Nephron (organoid): ENCODE measurements at regions not wholly inside any gene's neighbourhood (a gene's known extent, or its start where the extent isn't known, plus 50 kb on each side); places are given as distances from the start of the nearest gene placed in this dataset.
A peak's percentile ranks its signal among the peaks of the same experiment; 100 is the strongest.

Source experiments
- H3K27ac Mint-ChIP-seq, 3 experiments: 2 replicates each; pipeline ENCODE4 v1.8.0; 2020; ENCODE audit warnings: mixed read lengths in 3 of 3, mild to moderate bottlenecking in 2 of 3, moderate library complexity in 1 of 3
- H3K27me3 Mint-ChIP-seq: 2 replicates; pipeline ENCODE4 v1.8.0; 2021; ENCODE audit warnings: low read depth, mild to moderate bottlenecking, moderate library complexity, mixed read lengths
- H3K36me3 Mint-ChIP-seq: 2 replicates; pipeline ENCODE4 v1.8.0; 2020; ENCODE audit warnings: low read depth, mixed read lengths
- H3K4me1 Mint-ChIP-seq: 2 replicates; pipeline ENCODE4 v1.8.0; 2020; ENCODE audit warnings: mixed read lengths
- H3K4me3 Mint-ChIP-seq, 3 experiments: 2 replicates each; pipeline ENCODE4 v1.8.0; 2020; ENCODE audit warnings: mild to moderate bottlenecking in 3 of 3, mixed read lengths in 3 of 3, moderate library complexity in 2 of 3
- H3K9me3 Mint-ChIP-seq: 2 replicates; pipeline ENCODE4 v1.8.0; 2020; ENCODE audit warnings: mixed read lengths
- TF ChIP-seq, protein P1 (sequence below), 3 experiments: fragments of 200-600 bp; sonication (generic); IDR thresholded peaks; one replicate each; pipeline ENCODE4 v1.5.0; 2021; ENCODE audit warnings: antibody characterized with exemption in 3 of 3; ENCODE audit not compliant: unreplicated experiment in 3 of 3

DNA sequence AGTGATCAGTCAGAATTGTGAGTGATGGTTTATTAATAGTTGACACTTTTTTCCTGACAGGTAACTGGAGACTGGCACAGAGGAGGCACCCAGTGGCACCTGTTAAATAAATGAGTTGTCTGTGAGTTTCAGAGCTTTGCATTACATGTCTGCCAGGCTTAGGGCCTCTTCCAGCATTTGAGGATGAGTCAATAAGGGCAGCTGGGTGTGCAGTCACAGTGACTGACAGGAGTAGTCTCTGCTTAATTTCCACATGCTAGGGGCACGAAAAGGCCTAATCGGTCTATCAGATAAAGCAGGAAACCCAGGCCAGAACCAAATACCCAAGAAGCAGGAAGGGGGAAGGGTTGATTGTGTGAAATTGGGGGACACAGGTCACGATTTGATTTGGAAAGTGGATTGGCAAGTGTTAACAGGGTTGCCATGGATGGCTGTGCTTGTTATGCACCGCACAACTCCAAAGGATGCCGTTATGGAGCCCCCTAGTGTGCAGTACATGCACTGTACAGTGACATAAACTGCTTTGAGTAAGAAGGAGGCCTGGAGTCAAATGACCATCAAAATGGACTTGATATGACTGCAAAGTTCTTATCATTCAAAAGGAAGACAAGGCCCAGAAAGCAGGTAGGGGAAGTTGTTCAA, 111.9 kb upstream of the GGTLC1 start:
- H3K27ac Mint-ChIP-seq: peak overlapping the region in 1 of 3 experiments; percentile 3
- H3K4me1 Mint-ChIP-seq: peaks cover 4% of the 10 kb centered on the region
- TF ChIP-seq, protein P1, sequence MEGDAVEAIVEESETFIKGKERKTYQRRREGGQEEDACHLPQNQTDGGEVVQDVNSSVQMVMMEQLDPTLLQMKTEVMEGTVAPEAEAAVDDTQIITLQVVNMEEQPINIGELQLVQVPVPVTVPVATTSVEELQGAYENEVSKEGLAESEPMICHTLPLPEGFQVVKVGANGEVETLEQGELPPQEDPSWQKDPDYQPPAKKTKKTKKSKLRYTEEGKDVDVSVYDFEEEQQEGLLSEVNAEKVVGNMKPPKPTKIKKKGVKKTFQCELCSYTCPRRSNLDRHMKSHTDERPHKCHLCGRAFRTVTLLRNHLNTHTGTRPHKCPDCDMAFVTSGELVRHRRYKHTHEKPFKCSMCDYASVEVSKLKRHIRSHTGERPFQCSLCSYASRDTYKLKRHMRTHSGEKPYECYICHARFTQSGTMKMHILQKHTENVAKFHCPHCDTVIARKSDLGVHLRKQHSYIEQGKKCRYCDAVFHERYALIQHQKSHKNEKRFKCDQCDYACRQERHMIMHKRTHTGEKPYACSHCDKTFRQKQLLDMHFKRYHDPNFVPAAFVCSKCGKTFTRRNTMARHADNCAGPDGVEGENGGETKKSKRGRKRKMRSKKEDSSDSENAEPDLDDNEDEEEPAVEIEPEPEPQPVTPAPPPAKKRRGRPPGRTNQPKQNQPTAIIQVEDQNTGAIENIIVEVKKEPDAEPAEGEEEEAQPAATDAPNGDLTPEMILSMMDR (IDR thresholded peaks at IDR 0.05; ENCODE audit: unreplicated experiment in 3 of 3): peak; percentile 72 to 80 (median 72)
- H3K27me3 Mint-ChIP-seq: peaks cover 11% of the 10 kb centered on the region
- no peaks in the 10 kb centered on the region for H3K36me3 Mint-ChIP-seq
- no peak overlapping the region for H3K4me3 Mint-ChIP-seq
- no peaks in the 10 kb centered on the region for H3K9me3 Mint-ChIP-seq

DNA sequence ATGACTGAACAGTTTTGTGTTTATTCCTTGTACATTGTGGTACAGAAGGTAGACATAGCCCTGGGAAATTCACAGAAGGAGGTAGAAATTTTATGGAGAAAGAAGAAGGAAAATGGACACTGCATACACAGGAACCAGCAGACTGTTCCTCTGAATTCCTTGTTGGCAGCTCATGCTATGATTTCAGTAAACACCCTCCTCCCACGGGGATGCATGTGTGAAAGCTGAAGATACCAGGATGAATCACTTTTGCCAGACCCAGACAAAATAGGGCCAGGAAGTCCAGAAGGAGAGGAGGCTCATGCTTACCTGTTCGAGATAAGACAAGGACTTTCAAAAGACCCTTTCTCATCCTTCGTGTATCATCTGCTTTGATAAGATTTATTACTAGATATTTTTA, 110.3 kb upstream of the GGTLC1 start:
- Mint-ChIP-seq H3K9me3 (no peaks in the 10 kb centered on the region), H3K36me3 (no peaks in the 10 kb centered on the region), H3K4me3 (no peak overlapping the region), H3K27me3 (peaks cover under 1% of the 10 kb centered on the region), H3K4me1 (peaks cover 4% of the 10 kb centered on the region), H3K27ac (no peak overlapping the region)
- TF ChIP-seq, protein P1 (IDR thresholded peaks at IDR 0.05; ENCODE audit: unreplicated experiment in 3 of 3): no peak

- Mint-ChIP-seq H3K27ac (peak overlapping the region in 1 of 3 experiments; percentile 67), H3K4me1 (peaks cover 4% of the 10 kb centered on the region), H3K27me3 (peaks cover 7% of the 10 kb centered on the region), H3K4me3 (no peak overlapping the region), H3K9me3 (no peaks in the 10 kb centered on the region), H3K36me3 (no peaks in the 10 kb centered on the region)
- TF ChIP-seq, protein P1 (IDR thresholded peaks at IDR 0.05; ENCODE audit: unreplicated experiment in 3 of 3): no peak
Observed at GRCh38 chr20:24097506-24098245, 109.1 kb upstream of the GGTLC1 start.

DNA sequence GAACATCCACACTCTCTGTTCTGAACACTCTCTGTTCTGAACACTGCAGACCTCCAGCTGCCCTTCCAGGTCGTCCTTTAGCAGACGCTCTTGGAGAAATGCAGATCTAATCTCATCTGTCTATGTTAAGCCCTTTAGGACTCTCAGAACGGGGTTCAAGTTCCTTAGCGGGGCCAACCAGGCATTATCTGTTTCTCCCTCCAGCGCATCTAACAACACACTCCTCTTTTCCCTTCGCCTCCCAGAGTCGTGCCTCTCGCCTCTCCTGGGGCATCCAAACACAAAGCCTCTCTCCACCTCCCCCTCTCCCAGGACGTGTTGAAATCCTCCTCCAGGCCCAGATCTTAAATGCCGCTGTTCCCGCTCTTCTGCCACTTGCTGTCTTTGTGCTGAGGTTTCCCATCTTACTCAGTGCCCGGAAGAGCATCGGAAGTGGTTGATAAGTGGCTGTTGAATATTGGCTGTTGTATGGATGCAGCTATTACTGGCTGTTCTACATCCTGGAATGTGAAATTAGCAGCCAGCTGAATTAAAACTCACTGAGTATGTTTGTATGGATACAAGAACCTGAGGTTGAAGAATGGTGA, 108.4 kb upstream of the GGTLC1 start:
- Mint-ChIP-seq H3K9me3 (no peaks in the 10 kb centered on the region), H3K4me3 (no peak overlapping the region), H3K27ac (peak overlapping the region in 1 of 3 experiments; percentile 67), H3K36me3 (no peaks in the 10 kb centered on the region), H3K4me1 (peaks cover 4% of the 10 kb centered on the region), H3K27me3 (peaks cover 7% of the 10 kb centered on the region)
- TF ChIP-seq, protein P1 (IDR thresholded peaks at IDR 0.05; ENCODE audit: unreplicated experiment in 3 of 3): no peak

- Mint-ChIP-seq H3K36me3 (no peaks in the 10 kb centered on the region), H3K9me3 (no peaks in the 10 kb centered on the region), H3K4me3 (no peak overlapping the region), H3K4me1 (peaks cover 4% of the 10 kb centered on the region), H3K27ac (peak overlapping the region in 2 of 3 experiments; percentile 37 to 67), H3K27me3 (peaks cover 7% of the 10 kb centered on the region)
- TF ChIP-seq, protein P1 (IDR thresholded peaks at IDR 0.05; ENCODE audit: unreplicated experiment in 3 of 3): no peak
Observed at GRCh38 chr20:24096264-24096663, 107.7 kb upstream of the GGTLC1 start.
